IMR-90 (cell line): ENCODE measurements at regions not wholly inside any gene's neighbourhood (a gene's known extent, or its start where the extent isn't known, plus 50 kb on each side); places are given as distances from the start of the nearest gene placed in this dataset.

Experiments used
- ATAC-seq: fragments of 200-7000 bp; cut with Tn5 transposase; 2 replicates; pipeline ENCODE4 v1.9.1; 2020; ENCODE audit warnings: low read depth, mild to moderate bottlenecking, moderate library complexity
- BruUV-seq: library from RNA; stranded (reverse); fragments of 400-500 nt; replicated peaks from 2 replicates; lab custom pipeline; 2021; lab: Mats Ljungman, UMichigan
- CTCF ChIA-PET: fragments of 300-600 bp; formaldehyde crosslinking; extraction: SDS; loops from one replicate; lab custom pipeline; 2021; ENCODE audit warnings: antibody characterized with exemption; lab: Yijun Ruan, JAX
- POLR2A ChIA-PET: fragments of 300-600 bp; sonication (Branson Sonifier 250); formaldehyde crosslinking; loops from one replicate; lab custom pipeline; 2022; ENCODE audit warnings: antibody characterized with exemption; ENCODE audit not compliant: unreplicated experiment; lab: Charles Lee
- DNase-seq: peaks from one replicate; pipeline ENCODE4 v3.0.0; 2013
- H2AFZ ChIP-seq: replicated peaks from 2 replicates; pipeline ENCODE3; 2013; ENCODE audit warnings: low read length, mild to moderate bottlenecking; ENCODE audit not compliant: poor library complexity
- H2AK5ac ChIP-seq: 2 replicates; pipeline ENCODE4 v1.6.1; 2013; ENCODE audit warnings: low read depth, low read length, inconsistent platforms
- H2AK9ac ChIP-seq: replicated peaks from 2 replicates; pipeline ENCODE3; 2013; ENCODE audit warnings: mild to moderate bottlenecking, low read depth, low read length, moderate library complexity; ENCODE audit not compliant: poor library complexity
- H2BK120ac ChIP-seq: 2 replicates; pipeline ENCODE4 v1.6.1; 2013; ENCODE audit warnings: low read depth, low read length, inconsistent platforms
- H2BK15ac ChIP-seq: 3 replicates; pipeline ENCODE4 v1.6.1; 2013; ENCODE audit warnings: low read depth, low read length, inconsistent platforms
- H2BK20ac ChIP-seq: 2 replicates; pipeline ENCODE4 v1.6.1; 2013; ENCODE audit warnings: low read depth, mild to moderate bottlenecking, inconsistent platforms, low read length, moderate library complexity
- H2BK5ac ChIP-seq: 2 replicates; pipeline ENCODE4 v1.6.1; 2013; ENCODE audit warnings: mild to moderate bottlenecking, low read depth, low read length, inconsistent platforms; ENCODE audit not compliant: poor library complexity, severe bottlenecking
- H3K14ac ChIP-seq: replicated peaks from 2 replicates; pipeline ENCODE4 v1.6.1; 2013; ENCODE audit warnings: low read depth, low read length, inconsistent platforms
- H3K18ac ChIP-seq: 2 replicates; pipeline ENCODE4 v1.6.1; 2013; ENCODE audit warnings: low read depth, low read length, control low read depth
- H3K23ac ChIP-seq: 2 replicates; pipeline ENCODE4 v1.6.1; 2013; ENCODE audit warnings: low read depth, low read length, inconsistent platforms
- H3K27ac ChIP-seq: 2 replicates; pipeline ENCODE4 v1.5.1; 2013; ENCODE audit warnings: mild to moderate bottlenecking, control low read depth, low read length; ENCODE audit not compliant: insufficient read depth
- H3K27me3 ChIP-seq: 2 replicates; pipeline ENCODE4 v1.6.1; 2013; ENCODE audit warnings: low read length; ENCODE audit not compliant: control insufficient read depth, insufficient read depth
- H3K36me3 ChIP-seq: 2 replicates; pipeline ENCODE4 v1.6.1; 2013; ENCODE audit warnings: low read length, mixed read lengths; ENCODE audit not compliant: control insufficient read depth, insufficient read depth
- H3K4ac ChIP-seq: 2 replicates; pipeline ENCODE4 v1.6.1; 2013; ENCODE audit warnings: low read depth, low read length, inconsistent platforms
- H3K4me1 ChIP-seq: 2 replicates; pipeline ENCODE4 v1.6.1; 2013; ENCODE audit warnings: low read length, mixed read lengths; ENCODE audit not compliant: control insufficient read depth, insufficient read depth
- H3K4me2 ChIP-seq: 2 replicates; pipeline ENCODE4 v1.6.1; 2013; ENCODE audit warnings: low read depth, mild to moderate bottlenecking, control low read depth, low read length, moderate library complexity
- H3K4me3 ChIP-seq: 2 replicates; pipeline ENCODE4 v1.5.1; 2013; ENCODE audit warnings: low read depth, mild to moderate bottlenecking, control low read depth, low read length, moderate library complexity; ENCODE audit not compliant: insufficient read depth
- H3K56ac ChIP-seq: 2 replicates; pipeline ENCODE4 v1.6.1; 2013; ENCODE audit warnings: low read length, inconsistent platforms; ENCODE audit not compliant: insufficient read depth; ENCODE audit errors: extremely low read depth
- H3K79me1 ChIP-seq, 2 experiments: 2 replicates each; pipeline ENCODE4 v1.6.1; 2013; ENCODE audit warnings: low read length in 2 of 2, inconsistent platforms in 1 of 2, low read depth in 1 of 2
- H3K9ac ChIP-seq: 2 replicates; pipeline ENCODE4 v1.6.1; 2013; ENCODE audit warnings: low read depth, low read length, control low read depth
- H3K9me1 ChIP-seq: 2 replicates; pipeline ENCODE4 v1.6.1; 2013; ENCODE audit warnings: low read length, inconsistent platforms; ENCODE audit not compliant: insufficient read depth
- H3K9me3 ChIP-seq: 2 replicates; pipeline ENCODE4 v1.6.1; 2013; ENCODE audit warnings: low read length; ENCODE audit not compliant: control insufficient read depth, insufficient read depth
- H4K20me1 ChIP-seq: 2 replicates; pipeline ENCODE4 v1.6.1; 2013; ENCODE audit warnings: low read length, inconsistent platforms; ENCODE audit not compliant: insufficient read depth
- H4K5ac ChIP-seq: 2 replicates; pipeline ENCODE4 v1.6.1; 2013; ENCODE audit warnings: mild to moderate bottlenecking, low read depth, low read length, control low read depth
- H4K8ac ChIP-seq, 2 experiments: 2 replicates each; pipeline ENCODE4 v1.6.1; 2013; ENCODE audit warnings: low read depth in 2 of 2, low read length in 2 of 2, control low read depth in 1 of 2, inconsistent platforms in 1 of 2
- H4K91ac ChIP-seq: 2 replicates; pipeline ENCODE4 v1.6.1; 2013; ENCODE audit warnings: low read depth, low read length, inconsistent platforms; ENCODE audit not compliant: insufficient read depth
- ELK1 ChIP-seq: fragments of 150-350 bp; IDR thresholded peaks from 2 replicates; pipeline ENCODE4 v1.6.1; 2016; ENCODE audit warnings: low read depth, mild to moderate bottlenecking, low read length, moderate library complexity, borderline replicate concordance
- MXI1 ChIP-seq: IDR thresholded peaks from 2 replicates; pipeline ENCODE4 v1.6.1; 2012; ENCODE audit warnings: low read depth, mild to moderate bottlenecking, low read length, moderate library complexity, borderline replicate concordance
- NFE2L2 ChIP-seq: fragments of 150-350 bp; IDR thresholded peaks from 2 replicates; pipeline ENCODE4 v1.6.1; 2016; ENCODE audit warnings: low read depth, mild to moderate bottlenecking, low read length
- POLR2A ChIP-seq: IDR thresholded peaks from 2 replicates; pipeline ENCODE4 v1.6.1; 2012; ENCODE audit warnings: mild to moderate bottlenecking, low read depth, low read length
- RAD21 ChIP-seq: IDR thresholded peaks from 2 replicates; pipeline ENCODE4 v1.6.1; 2012; ENCODE audit warnings: low read length, improper control_type of control experiment
- RCOR1 ChIP-seq: IDR thresholded peaks from 2 replicates; pipeline ENCODE4 v1.6.1; 2012; ENCODE audit warnings: mild to moderate bottlenecking, low read length, improper control_type of control experiment; ENCODE audit not compliant: insufficient replicate concordance
- SMC3 ChIP-seq: fragments of 150-350 bp; IDR thresholded peaks from 2 replicates; pipeline ENCODE4 v1.6.1; 2016; ENCODE audit warnings: low read depth, mild to moderate bottlenecking, antibody characterized with exemption, low read length, moderate library complexity
- dilution Hi-C: fragments of 300-500 bp; cut with HindIII; formaldehyde crosslinking; loops from one replicate; pipeline ENCODE4 v1.14.3; 2018; ENCODE audit warnings: low sequenced_read_pairs; ENCODE audit not compliant: unreplicated experiment
- in situ Hi-C: fragments of 300-500 bp; cut with MboI; formaldehyde crosslinking; loops from 3 replicates; pipeline ENCODE4 v1.14.3; 2019; ENCODE audit warnings: low sequenced_read_pairs, inconsistent platforms, mixed read lengths
- intact Hi-C: fragments of 100-400 bp; cut with micrococcal nuclease; formaldehyde crosslinking; loops from 2 replicates; pipeline ENCODE4 v1.10.0; 2022

GRCh38 chr1:187504779-187505178 is 676.0 kb downstream of the PLA2G4A start:
- no peak overlapping the region for H3K9ac ChIP-seq
- no peak overlapping the region for H3K56ac ChIP-seq
- intact Hi-C loops: no loop called here
- H3K27ac ChIP-seq: no peak overlapping the region
- DNase-seq: no peak
- no peaks in the 10 kb centered on the region for H3K36me3 ChIP-seq
- no peaks in the 10 kb centered on the region for H3K79me1 ChIP-seq
- dilution Hi-C loops: no loop called here
- H2BK5ac ChIP-seq: no peak overlapping the region
- H4K91ac ChIP-seq: no peak overlapping the region
- no peak overlapping the region for H3K14ac ChIP-seq
- in situ Hi-C loops: no loop called here
- TF ChIP-seq MXI1: no peak
- TF ChIP-seq ELK1: no peak
- TF ChIP-seq RAD21: no peak
- TF ChIP-seq POLR2A: no peak
- no peak for TF ChIP-seq NFE2L2
- no peak for TF ChIP-seq RCOR1
- TF ChIP-seq SMC3: no peak
- H3K4me1 ChIP-seq: no peaks in the 10 kb centered on the region
- H2BK20ac ChIP-seq: no peak overlapping the region
- no peak for ATAC-seq
- H3K9me1 ChIP-seq: no peaks in the 10 kb centered on the region
- ChIA-PET CTCF (no interaction called here), POLR2A (no interaction called here)
- no peaks in the 10 kb centered on the region for H3K9me3 ChIP-seq
- no peak overlapping the region for H3K18ac ChIP-seq
- no peak overlapping the region for H3K23ac ChIP-seq
- H4K8ac ChIP-seq: no peak overlapping the region
- no peak overlapping the region for H2AFZ ChIP-seq
- H2BK15ac ChIP-seq: no peak overlapping the region
- H2AK9ac ChIP-seq: no peak overlapping the region
- H3K27me3 ChIP-seq: no peaks in the 10 kb centered on the region
- no peak overlapping the region for H4K5ac ChIP-seq
- no peak overlapping the region for H3K4ac ChIP-seq
- H3K4me2 ChIP-seq: no peak overlapping the region
- no peak overlapping the region for H2BK120ac ChIP-seq
- no TSS peak for BruUV-seq
- H2AK5ac ChIP-seq: no peak overlapping the region
- no peak overlapping the region for H3K4me3 ChIP-seq
- no peaks in the 10 kb centered on the region for H4K20me1 ChIP-seq
